Effector CD4-positive, alpha-beta T cell (primary cell): ENCODE measurements at regions not wholly inside any gene's neighbourhood (a gene's known extent, or its start where the extent isn't known, plus 50 kb on each side); places are given as distances from the start of the nearest gene placed in this dataset.

Experiments
- DNase-seq: peaks from one replicate; pipeline ENCODE4 v3.0.0-alpha.2; 2020

DNA sequence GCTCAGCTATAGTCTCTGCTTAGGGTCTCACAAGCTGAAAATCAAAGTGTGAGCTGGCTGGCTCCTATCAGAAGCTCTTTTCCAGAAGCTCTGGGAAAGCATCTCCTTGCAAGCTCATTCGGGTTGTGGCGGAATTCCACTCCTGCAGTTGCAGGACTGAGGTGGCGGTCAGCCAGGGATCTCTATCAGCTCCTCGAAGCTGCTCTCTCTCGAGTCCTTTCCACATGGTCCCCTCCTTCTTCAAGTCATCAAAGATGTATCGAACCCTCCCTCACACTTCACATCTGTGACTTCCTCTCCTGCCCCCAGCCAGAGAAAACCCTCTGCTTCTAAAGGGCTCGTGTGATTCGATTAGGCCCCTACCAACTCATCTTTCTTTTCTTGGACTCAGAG is 141.7 kb downstream of the ZFP36L2 start:
- no peak for DNase-seq

GRCh38 chr2:43083710-43084698 is 142.4 kb downstream of the ZFP36L2 start:
- no peak for DNase-seq

DNA sequence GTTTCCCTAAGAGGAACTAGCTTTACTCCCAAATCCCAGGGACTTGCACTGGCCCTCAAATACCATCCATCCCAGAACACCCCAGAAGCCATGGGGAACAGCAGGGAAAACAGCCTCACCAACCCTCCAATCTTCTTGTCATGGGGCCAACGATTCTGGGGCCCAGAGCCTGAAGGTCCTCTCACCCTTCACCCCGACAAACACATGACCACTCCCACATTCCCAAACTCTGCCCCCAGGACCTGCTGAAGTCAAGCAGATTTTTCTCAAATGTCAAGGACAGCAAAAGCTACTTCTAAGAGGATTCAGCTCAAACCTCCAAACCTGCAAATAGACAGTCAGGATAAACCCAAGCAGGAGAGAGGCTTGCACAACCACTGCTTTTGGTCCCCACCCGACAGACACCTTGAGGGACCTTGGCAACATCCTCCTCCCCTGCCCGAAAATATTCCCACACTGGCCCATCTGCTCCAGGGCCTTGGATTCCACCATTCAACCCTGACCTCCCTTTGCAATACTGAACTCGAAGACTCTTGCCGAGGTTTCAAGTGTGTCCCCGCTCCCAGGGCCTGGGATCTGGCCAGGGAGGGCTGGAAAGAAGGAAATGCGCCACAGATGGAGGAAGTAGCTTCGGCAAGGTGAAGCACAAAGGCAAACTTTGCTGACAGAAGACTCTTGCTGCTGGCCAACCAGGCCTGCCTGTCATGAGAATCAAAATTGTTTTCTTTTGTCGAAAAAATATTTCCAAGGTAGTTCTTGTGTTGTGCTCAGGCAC is 143.3 kb downstream of the ZFP36L2 start:
- no peak for DNase-seq

GRCh38 chr2:43082111-43082894 is 144.1 kb downstream of the ZFP36L2 start:
- DNase-seq, result no peak

- DNase-seq, result no peak
These were observed 145.2 kb downstream of the ZFP36L2 start for GRCh38 chr2:43081131-43081765.

- DNase-seq, result no peak
These were observed 145.8 kb downstream of the ZFP36L2 start for GRCh38 chr2:43080571-43081021.

- no peak for DNase-seq
These were observed 147.3 kb downstream of the ZFP36L2 start for GRCh38 chr2:43078781-43079755.

GRCh38 chr2:43078301-43078700 is 148.1 kb downstream of the ZFP36L2 start:
- no peak for DNase-seq

- DNase-seq, result no peak
These were observed 148.5 kb downstream of the ZFP36L2 start for GRCh38 chr2:43077876-43078275.

- no peak for DNase-seq
These were observed 149.7 kb downstream of the ZFP36L2 start for GRCh38 chr2:43076676-43077075.

GRCh38 chr2:43075811-43076585 is 150.4 kb downstream of the ZFP36L2 start:
- no peak for DNase-seq

DNA sequence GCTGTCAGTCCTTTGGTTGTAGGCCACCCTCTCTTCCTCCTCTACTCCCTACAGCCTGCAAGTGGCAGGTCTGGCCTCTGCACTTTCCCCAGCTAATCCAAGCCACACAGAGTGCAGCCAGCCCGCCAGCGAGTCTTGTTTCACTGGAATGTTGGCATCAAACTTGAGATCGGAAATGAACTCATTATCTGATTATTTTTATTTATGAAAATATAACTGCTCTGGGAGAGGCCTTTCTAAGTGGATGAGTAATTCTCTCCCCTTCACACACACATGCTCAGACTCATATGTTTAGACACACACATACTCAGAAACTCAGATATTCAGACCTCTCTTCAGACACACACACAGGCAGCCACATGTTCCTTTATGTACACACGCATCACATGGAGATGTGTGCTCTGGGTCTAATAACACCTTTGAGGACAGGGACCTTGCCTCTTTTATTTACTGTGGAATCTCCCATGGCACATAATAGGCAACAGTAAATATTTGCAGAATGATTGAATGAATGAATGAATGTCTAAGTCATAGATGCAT is 151.3 kb downstream of the ZFP36L2 start:
- no peak for DNase-seq

DNA sequence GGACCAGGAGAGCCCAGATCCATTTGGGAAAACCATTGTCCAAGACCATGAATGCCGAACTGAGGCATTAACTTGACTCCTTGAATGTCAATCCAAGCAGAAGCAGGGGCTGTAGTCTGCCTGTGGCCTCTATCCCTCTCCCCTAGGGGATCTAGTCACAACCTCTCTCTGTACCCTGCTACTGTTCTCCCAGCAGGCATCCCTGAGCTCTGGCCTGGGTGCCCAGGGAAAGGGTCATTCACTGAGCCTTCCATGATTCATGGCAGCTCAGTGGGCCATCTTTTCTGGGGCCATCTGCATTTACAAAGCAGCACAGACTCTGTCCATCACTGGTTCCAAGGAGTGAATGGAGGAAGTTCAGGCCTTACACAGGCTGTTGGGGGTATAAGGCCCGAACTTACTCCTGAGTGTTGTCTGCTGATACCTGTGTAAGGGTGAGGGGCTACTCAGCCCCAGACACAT is 151.8 kb downstream of the ZFP36L2 start:
- no peak for DNase-seq

DNA sequence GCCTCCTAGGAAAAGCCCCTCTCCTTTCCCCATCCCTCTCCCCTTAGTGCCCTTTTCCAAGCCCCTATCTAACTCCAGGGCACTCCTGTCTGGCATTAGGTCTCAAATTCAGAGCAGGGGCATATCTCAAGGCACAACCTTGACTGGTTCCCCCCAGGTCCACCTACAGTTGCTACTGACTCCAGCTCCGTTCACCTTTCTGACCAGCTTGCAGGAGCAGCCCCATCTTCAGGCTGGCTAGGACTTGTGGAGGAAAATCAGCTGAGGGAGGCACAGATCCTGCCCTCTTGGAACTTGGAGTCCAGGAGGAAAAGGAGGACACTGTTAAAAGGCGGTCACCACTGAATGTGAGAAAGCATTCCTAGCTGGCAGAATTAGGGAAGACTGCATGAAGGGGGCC is 152.4 kb downstream of the ZFP36L2 start:
- no peak for DNase-seq

DNA sequence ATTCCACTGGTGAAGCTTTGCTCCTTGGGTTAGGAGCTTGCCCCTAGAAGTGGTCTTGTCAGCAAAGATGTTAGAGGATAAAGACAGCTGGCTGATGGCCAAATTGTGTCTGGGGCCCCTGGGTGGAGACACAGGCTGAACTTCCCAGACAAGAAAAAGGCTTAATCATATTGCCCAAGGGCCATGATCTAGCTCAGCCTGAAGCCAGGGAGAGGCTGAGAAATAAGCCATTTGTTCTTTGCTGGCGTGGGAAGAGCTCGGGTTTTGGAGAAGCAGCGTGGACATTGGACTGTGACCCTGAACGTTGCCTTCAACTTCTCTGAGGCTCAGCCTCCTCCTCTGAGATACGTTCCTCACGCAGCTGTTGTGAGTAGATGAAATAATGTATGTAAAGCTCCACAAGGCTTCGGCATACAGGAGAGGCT is 153.0 kb downstream of the ZFP36L2 start:
- no peak for DNase-seq

GRCh38 chr2:43071599-43072550 is 154.5 kb downstream of the ZFP36L2 start:
- DNase-seq, result no peak

GRCh38 chr2:43070676-43071502 is 155.5 kb downstream of the ZFP36L2 start:
- DNase-seq, result no peak

GRCh38 chr2:43070030-43070429 is 156.4 kb downstream of the ZFP36L2 start:
- no peak for DNase-seq
